ENCODE measurements at regions not wholly inside any gene's neighbourhood (a gene's known extent, or its start where the extent isn't known, plus 50 kb on each side); places are given as distances from the start of the nearest gene placed in this dataset.

- H3F3A ChIP-seq (ENCODE audit: low read depth) = no peaks in the 10 kb centered on the region
- H3K4me2 ChIP-seq (ENCODE audit: low read depth, low read length, poor library complexity, severe bottlenecking) = no peak overlapping the region
- H3K27me3 ChIP-seq (ENCODE audit: insufficient read depth, low read length, poor library complexity, severe bottlenecking) = no peaks in the 10 kb centered on the region
- TF ChIP-seq EZH2phosphoT487 (IDR thresholded peaks at IDR 0.05; ENCODE audit: borderline replicate concordance) = no peak
- TF ChIP-seq, protein P1, sequence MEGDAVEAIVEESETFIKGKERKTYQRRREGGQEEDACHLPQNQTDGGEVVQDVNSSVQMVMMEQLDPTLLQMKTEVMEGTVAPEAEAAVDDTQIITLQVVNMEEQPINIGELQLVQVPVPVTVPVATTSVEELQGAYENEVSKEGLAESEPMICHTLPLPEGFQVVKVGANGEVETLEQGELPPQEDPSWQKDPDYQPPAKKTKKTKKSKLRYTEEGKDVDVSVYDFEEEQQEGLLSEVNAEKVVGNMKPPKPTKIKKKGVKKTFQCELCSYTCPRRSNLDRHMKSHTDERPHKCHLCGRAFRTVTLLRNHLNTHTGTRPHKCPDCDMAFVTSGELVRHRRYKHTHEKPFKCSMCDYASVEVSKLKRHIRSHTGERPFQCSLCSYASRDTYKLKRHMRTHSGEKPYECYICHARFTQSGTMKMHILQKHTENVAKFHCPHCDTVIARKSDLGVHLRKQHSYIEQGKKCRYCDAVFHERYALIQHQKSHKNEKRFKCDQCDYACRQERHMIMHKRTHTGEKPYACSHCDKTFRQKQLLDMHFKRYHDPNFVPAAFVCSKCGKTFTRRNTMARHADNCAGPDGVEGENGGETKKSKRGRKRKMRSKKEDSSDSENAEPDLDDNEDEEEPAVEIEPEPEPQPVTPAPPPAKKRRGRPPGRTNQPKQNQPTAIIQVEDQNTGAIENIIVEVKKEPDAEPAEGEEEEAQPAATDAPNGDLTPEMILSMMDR (conservative IDR thresholded peaks at IDR 0.05; ENCODE audit: low read length) = no peak
- no peaks in the 10 kb centered on the region for H3K4me1 ChIP-seq (ENCODE audit: insufficient read depth, low read length, poor library complexity, severe bottlenecking)
- no peaks in the 10 kb centered on the region for H3K36me3 ChIP-seq (ENCODE audit: insufficient read depth, low read length)
- no peak overlapping the region for H3K4me3 ChIP-seq (ENCODE audit: low read length, poor library complexity, severe bottlenecking)
- H3K79me2 ChIP-seq (ENCODE audit: insufficient read depth, low read length) = no peaks in the 10 kb centered on the region
- no peaks in the 10 kb centered on the region for H4K20me1 ChIP-seq (ENCODE audit: insufficient read depth, low read length, poor library complexity, severe bottlenecking)
- H3K9ac ChIP-seq (ENCODE audit: low read depth, low read length, poor library complexity, severe bottlenecking) = no peak overlapping the region
- H3K9me2 ChIP-seq (replicated peaks; ENCODE audit: low read depth, low read length) = no peaks in the 10 kb centered on the region
- H2AFZ ChIP-seq (ENCODE audit: low read length) = no peak overlapping the region
- no peaks in the 10 kb centered on the region for H3K9me3 ChIP-seq (ENCODE audit: insufficient read depth, low read depth, low read length)
These were observed 223.4 kb downstream of the PLPP3 start for GRCh38 chr1:56355918-56356317.

DNA sequence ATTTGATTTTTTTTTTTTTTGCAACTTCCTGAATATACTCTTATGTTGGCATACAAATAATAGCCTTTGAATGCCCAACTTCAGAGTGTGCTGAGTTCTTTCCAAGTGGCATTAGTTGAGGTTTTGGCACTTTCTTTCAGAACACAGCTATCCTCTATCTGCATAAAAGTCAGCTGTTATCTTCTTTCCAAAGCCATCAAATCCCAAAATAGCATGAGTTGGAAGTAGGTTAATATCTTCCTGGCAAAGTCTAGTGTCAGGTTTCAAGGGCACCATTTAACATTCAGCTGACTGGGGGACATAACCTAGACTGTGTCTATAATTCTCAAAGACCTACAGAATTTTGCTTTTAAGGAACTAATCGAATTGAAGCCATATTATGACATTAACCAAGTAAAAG, 223.9 kb downstream of the PLPP3 start:
- H3K4me1 ChIP-seq (ENCODE audit: insufficient read depth, low read length, poor library complexity, severe bottlenecking) = no peaks in the 10 kb centered on the region
- no peaks in the 10 kb centered on the region for H4K20me1 ChIP-seq (ENCODE audit: insufficient read depth, low read length, poor library complexity, severe bottlenecking)
- H3K9me2 ChIP-seq (replicated peaks; ENCODE audit: low read depth, low read length) = no peaks in the 10 kb centered on the region
- H3K4me2 ChIP-seq (ENCODE audit: low read depth, low read length, poor library complexity, severe bottlenecking) = no peak overlapping the region
- no peaks in the 10 kb centered on the region for H3K27me3 ChIP-seq (ENCODE audit: insufficient read depth, low read length, poor library complexity, severe bottlenecking)
- no peak overlapping the region for H3K9ac ChIP-seq (ENCODE audit: low read depth, low read length, poor library complexity, severe bottlenecking)
- H2AFZ ChIP-seq (ENCODE audit: low read length) = no peak overlapping the region
- no peaks in the 10 kb centered on the region for H3F3A ChIP-seq (ENCODE audit: low read depth)
- no peaks in the 10 kb centered on the region for H3K36me3 ChIP-seq (ENCODE audit: insufficient read depth, low read length)
- H3K4me3 ChIP-seq (ENCODE audit: low read length, poor library complexity, severe bottlenecking) = no peak overlapping the region
- H3K9me3 ChIP-seq (ENCODE audit: insufficient read depth, low read depth, low read length) = no peaks in the 10 kb centered on the region
- H3K79me2 ChIP-seq (ENCODE audit: insufficient read depth, low read length) = no peaks in the 10 kb centered on the region
- TF ChIP-seq, protein P1 (conservative IDR thresholded peaks at IDR 0.05; ENCODE audit: low read length) = no peak
- TF ChIP-seq EZH2phosphoT487 (IDR thresholded peaks at IDR 0.05; ENCODE audit: borderline replicate concordance) = no peak

DNA sequence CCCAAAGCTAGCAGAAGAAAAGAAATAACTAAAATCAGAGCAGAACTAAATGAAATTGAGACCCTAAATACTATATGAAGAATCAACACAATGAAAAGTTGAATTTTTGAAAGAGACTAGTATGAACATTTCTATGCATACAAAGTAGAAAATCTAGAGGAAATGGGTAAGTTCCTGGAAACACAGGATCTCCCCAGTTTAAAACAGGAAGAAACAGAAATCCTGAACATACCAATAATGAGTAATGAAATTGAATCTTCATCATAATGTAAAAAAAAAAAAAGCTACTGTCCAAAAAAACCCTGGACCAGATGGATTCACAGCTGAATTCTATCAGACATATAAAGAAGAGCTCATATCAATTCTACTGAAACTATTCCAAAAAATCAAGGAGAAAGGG, 233.5 kb downstream of the PLPP3 start:
- Histone ChIP-seq H3K79me2 (ENCODE audit: insufficient read depth, low read length) (no peaks in the 10 kb centered on the region), H3K27me3 (ENCODE audit: insufficient read depth, low read length, poor library complexity, severe bottlenecking) (no peaks in the 10 kb centered on the region), H3K9ac (ENCODE audit: low read depth, low read length, poor library complexity, severe bottlenecking) (no peak overlapping the region), H3K4me2 (ENCODE audit: low read depth, low read length, poor library complexity, severe bottlenecking) (no peak overlapping the region), H3K9me3 (ENCODE audit: insufficient read depth, low read depth, low read length) (no peaks in the 10 kb centered on the region; the same call in 1 of the 2 replicates), H3K9me2 (replicated peaks; ENCODE audit: low read depth, low read length) (no peaks in the 10 kb centered on the region), H4K20me1 (ENCODE audit: insufficient read depth, low read length, poor library complexity, severe bottlenecking) (no peaks in the 10 kb centered on the region), H3K4me3 (ENCODE audit: low read length, poor library complexity, severe bottlenecking) (no peak overlapping the region), H3F3A (ENCODE audit: low read depth) (no peaks in the 10 kb centered on the region), H3K4me1 (ENCODE audit: insufficient read depth, low read length, poor library complexity, severe bottlenecking) (no peaks in the 10 kb centered on the region), H3K36me3 (ENCODE audit: insufficient read depth, low read length) (no peaks in the 10 kb centered on the region), H2AFZ (ENCODE audit: low read length) (no peak overlapping the region)
- TF ChIP-seq, protein P1 (conservative IDR thresholded peaks at IDR 0.05; ENCODE audit: low read length) = no peak
- no peak for TF ChIP-seq EZH2phosphoT487 (IDR thresholded peaks at IDR 0.05; ENCODE audit: borderline replicate concordance)

Data from Loucy (cell line).